Right lobe of liver (tissue), 6 donors: ENCODE measurements at regions not wholly inside any gene's neighbourhood (a gene's known extent, or its start where the extent isn't known, plus 50 kb on each side); places are given as distances from the start of the nearest gene placed in this dataset.

Experiments
- ATAC-seq, 4 donors: fragments of 200-7000 bp; cut with Tn5 transposase; one replicate each; pipeline ENCODE4 v1.9.1; 2020; ENCODE audit warnings: mild to moderate bottlenecking in 4 of 4, moderate library complexity in 4 of 4
- DNase-seq, 3 donors: peaks; one replicate each; pipeline ENCODE4 v3.0.0-alpha.2; 2020
- H3K27ac ChIP-seq, 3 donors: fragments of 200-600 bp; one replicate each; pipeline ENCODE4 v1.8.0; 2022
- H3K27me3 ChIP-seq, 2 donors: fragments of 200-600 bp; one replicate each; pipeline ENCODE4 v1.8.0; 2022
- H3K36me3 ChIP-seq, 4 donors: fragments of 200-600 bp; sonication (generic) in 1 of 4; one replicate each; pipeline versions ENCODE4 v1.5.1 to v1.8.0; 2017 to 2022; ENCODE audit warnings: control low read depth in 1 of 4
- H3K4me1 ChIP-seq, 4 donors: fragments of 200-600 bp; sonication (generic) in 1 of 4; one replicate each; pipeline versions ENCODE4 v1.5.1 to v1.8.0; 2017 to 2022; ENCODE audit warnings: control low read depth in 1 of 4
- H3K4me3 ChIP-seq, 3 donors: fragments of 200-600 bp; one replicate each; pipeline ENCODE4 v1.8.0; 2022
- H3K9me3 ChIP-seq, 4 donors: fragments of 200-600 bp; sonication (generic) in 1 of 4; one replicate each; pipeline versions ENCODE4 v1.5.1 to v1.8.0; 2017 to 2022; ENCODE audit warnings: control low read depth in 1 of 4
- CTCF ChIP-seq, 4 donors: fragments of 200-600 bp in 3 of 4; fragments of 450-650 bp in 1 of 4; IDR thresholded peaks; one replicate each; pipeline versions ENCODE4 v1.5.1 to v1.8.0; 2016 to 2022; ENCODE audit warnings: antibody characterized with exemption in 4 of 4, mild to moderate bottlenecking in 2 of 4
- POLR2A ChIP-seq: fragments of 450-650 bp; IDR thresholded peaks from one replicate; pipeline ENCODE4 v1.6.1; 2017; ENCODE audit warnings: antibody characterized with exemption, mild to moderate bottlenecking
- WGBS: methylation state at CpG from one replicate; pipeline ENCODE4 v1.1.6; 2018; ENCODE audit warnings: low coverage, low lambda C conversion rate; ENCODE audit not compliant: insufficient coverage; ENCODE audit errors: missing lambda C conversion rate; 5-methylcytosine and 5-hydroxymethylcytosine counted together
- intact Hi-C, 2 donors: fragments of 100-400 bp; cut with DNase I; formaldehyde crosslinking; loops; one replicate each; pipeline versions ENCODE4 v1.11.2 to v1.14.1; 2022
- donor health status: DM: no; HTN: yes; CAD: no.
- donor health status: DM: no; HTN: no; CAD: no.
- donor health status: DM: no; HTN: no; CAD: no.
- donor health status: DM: no; HTN: yes; CAD: no.
- donor health status: DM: no; HTN: yes; CAD: no.

- TF ChIP-seq POLR2A: no peak
- no peak for TF ChIP-seq CTCF (IDR thresholded peaks at IDR 0.05)
Measured at GRCh38 chr11:109590782-109591181, 168.8 kb downstream of the C11orf87 start.

DNA sequence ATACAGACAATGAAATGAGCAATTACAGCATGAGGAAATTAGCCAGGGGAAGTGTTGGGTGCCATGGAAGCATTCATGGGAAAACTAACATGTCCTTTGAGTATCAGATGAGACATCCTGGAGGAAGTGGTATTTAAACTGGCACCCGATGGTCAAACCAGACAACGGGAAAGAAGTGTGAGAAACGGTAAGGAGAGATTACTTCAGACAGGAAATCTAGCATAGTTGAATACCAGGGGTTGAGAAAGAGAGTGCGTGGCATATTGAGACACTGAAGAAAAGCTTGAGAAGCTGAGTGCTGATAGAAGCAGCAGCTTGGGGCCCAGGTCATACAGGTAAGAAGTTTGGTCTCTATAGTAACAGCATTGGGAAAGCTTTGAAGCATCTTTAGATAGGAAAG, 175.3 kb downstream of the C11orf87 start:
- Histone ChIP-seq H3K27me3 (no peaks in the 10 kb centered on the region), H3K9me3 (no peaks in the 10 kb centered on the region), H3K27ac (no peak overlapping the region), H3K4me1 (no peaks in the 10 kb centered on the region), H3K4me3 (no peak overlapping the region), H3K36me3 (no peaks in the 10 kb centered on the region)
- DNase-seq (no peak), ATAC-seq (no peak)
- no peak for TF ChIP-seq POLR2A
- TF ChIP-seq CTCF (IDR thresholded peaks at IDR 0.05): no peak
- 56% methylated on average over 4 of the region's 4 CpGs for WGBS
- intact Hi-C loops: no loop called here

More at GRCh38 chr11:109590782-109591181, 168.8 kb downstream of the C11orf87 start:
- Histone ChIP-seq H3K9me3 (no peaks in the 10 kb centered on the region), H3K4me3 (no peak overlapping the region), H3K27ac (no peak overlapping the region), H3K36me3 (no peaks in the 10 kb centered on the region), H3K4me1 (no peaks in the 10 kb centered on the region), H3K27me3 (no peaks in the 10 kb centered on the region)
- DNase-seq (no peak), ATAC-seq (no peak)
- intact Hi-C loops: no loop called here

DNA sequence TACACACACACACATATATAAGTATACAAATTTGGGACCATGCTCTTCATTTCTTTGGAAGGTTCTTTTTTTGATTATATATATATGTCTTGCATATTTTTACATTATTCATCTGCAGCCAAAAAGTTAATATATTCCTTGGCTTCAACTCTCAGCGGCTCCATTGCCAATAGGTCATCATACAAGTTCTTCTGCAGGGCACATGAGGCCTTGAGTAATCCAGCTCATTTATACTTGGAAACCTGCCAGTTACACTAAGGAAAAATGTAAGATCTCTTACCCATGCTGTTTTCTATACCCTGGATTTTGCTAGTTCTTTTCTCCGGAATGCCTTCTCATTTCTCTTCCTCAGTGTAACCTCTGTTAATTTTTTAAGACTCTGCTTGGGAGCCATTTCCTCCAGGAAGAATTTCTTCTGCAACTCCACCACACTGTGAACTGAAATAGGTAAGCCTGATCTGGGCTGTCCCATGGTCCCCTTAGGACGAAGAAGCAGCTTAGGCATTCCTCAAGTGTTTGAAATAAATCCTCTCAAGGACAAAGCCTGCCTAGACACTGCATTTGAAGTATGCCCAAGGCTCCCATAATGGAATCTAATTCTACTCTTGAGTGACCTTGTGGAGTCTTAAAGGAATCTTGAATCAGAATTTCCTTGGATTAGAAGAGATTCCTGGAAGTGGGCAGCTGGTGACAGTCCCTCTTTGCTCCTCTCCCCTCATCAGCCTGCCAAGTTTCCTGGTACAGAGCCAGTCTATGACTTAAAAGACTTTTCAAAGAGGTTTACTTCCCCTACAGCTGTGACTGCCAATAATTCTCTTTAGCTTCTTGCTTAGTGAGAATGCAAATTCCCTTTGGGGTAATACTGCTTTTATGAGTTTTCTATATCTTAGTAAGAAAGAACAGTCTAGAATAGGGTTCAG, 182.8 kb downstream of the C11orf87 start:
- TF ChIP-seq POLR2A (no peak), CTCF (IDR thresholded peaks at IDR 0.05) (no peak)
- intact Hi-C loops: no loop called here
- H3K4me1 ChIP-seq: no peaks in the 10 kb centered on the region
- ATAC-seq (no peak), DNase-seq (no peak)
- WGBS: 31% methylated on average over 3 of the region's 3 CpGs
- H3K9me3 ChIP-seq: no peaks in the 10 kb centered on the region
- H3K36me3 ChIP-seq: no peaks in the 10 kb centered on the region
- no peaks in the 10 kb centered on the region for H3K27me3 ChIP-seq
- no peak overlapping the region for H3K27ac ChIP-seq
- no peak overlapping the region for H3K4me3 ChIP-seq

DNA sequence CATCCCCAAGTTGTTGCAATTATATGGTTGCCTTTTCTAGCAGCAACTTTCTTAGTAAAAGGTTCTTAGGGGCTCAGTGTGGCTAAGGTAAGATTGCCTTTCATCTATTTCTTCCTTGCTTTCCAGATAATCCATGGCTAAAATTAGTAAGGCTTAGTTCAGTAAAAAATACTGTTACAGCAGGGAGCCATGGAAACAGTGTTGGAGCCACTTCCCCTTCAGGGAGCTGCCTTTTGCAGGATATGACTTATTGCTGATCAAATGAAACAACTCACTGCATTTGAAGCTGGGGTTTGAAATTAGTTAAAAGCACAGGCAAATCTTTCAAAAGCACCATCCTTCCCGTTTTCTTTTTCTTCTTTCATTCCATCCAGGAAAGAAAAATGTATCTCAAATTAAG, 184.3 kb downstream of the C11orf87 start:
- no peak overlapping the region for H3K27ac ChIP-seq
- intact Hi-C loops: no loop called here
- no peaks in the 10 kb centered on the region for H3K27me3 ChIP-seq
- no peak overlapping the region for H3K4me3 ChIP-seq
- H3K4me1 ChIP-seq: no peaks in the 10 kb centered on the region
- no peak for DNase-seq
- H3K36me3 ChIP-seq: no peaks in the 10 kb centered on the region
- no peak for ATAC-seq
- TF ChIP-seq POLR2A (no peak), CTCF (IDR thresholded peaks at IDR 0.05) (no peak)
- WGBS: 0% methylated on average over 1 of the region's 1 CpG
- H3K9me3 ChIP-seq: no peaks in the 10 kb centered on the region
